PFSK-1 (cell line): ENCODE measurements at regions not wholly inside any gene's neighbourhood (a gene's known extent, or its start where the extent isn't known, plus 50 kb on each side); places are given as distances from the start of the nearest gene placed in this dataset.

Experiments
- FOXP2 ChIP-seq: optimal IDR thresholded peaks from 2 replicates; pipeline ENCODE3; 2011; ENCODE audit warnings: borderline replicate concordance, control low read depth, inconsistent platforms; ENCODE audit not compliant: insufficient read depth; ENCODE audit errors: extremely low read length, extremely low read depth
- POLR2AphosphoS5 ChIP-seq: IDR thresholded peaks from 2 replicates; pipeline ENCODE4 v1.6.1; 2012; ENCODE audit warnings: low read depth, mild to moderate bottlenecking, control low read depth, low read length, moderate library complexity
- SIN3A ChIP-seq: IDR thresholded peaks from 2 replicates; pipeline ENCODE4 v1.6.1; 2012; ENCODE audit warnings: mild to moderate bottlenecking, low read length, moderate library complexity, borderline replicate concordance; ENCODE audit not compliant: insufficient read depth
- TAF1 ChIP-seq: IDR thresholded peaks from 2 replicates; pipeline ENCODE4 v1.6.1; 2012; ENCODE audit warnings: low read length, control low read depth, borderline replicate concordance; ENCODE audit not compliant: insufficient read depth
- TF ChIP-seq, protein P1 (sequence below), 2 experiments: IDR thresholded peaks; 2 replicates each; pipeline versions ENCODE4 v1.6.1 to v1.8.0; 2011 to 2012; ENCODE audit warnings: low read depth in 2 of 2, low read length in 2 of 2, control low read depth in 1 of 2, inconsistent platforms in 1 of 2, mild to moderate bottlenecking in 1 of 2, moderate library complexity in 1 of 2; ENCODE audit not compliant: insufficient read depth in 1 of 2

DNA sequence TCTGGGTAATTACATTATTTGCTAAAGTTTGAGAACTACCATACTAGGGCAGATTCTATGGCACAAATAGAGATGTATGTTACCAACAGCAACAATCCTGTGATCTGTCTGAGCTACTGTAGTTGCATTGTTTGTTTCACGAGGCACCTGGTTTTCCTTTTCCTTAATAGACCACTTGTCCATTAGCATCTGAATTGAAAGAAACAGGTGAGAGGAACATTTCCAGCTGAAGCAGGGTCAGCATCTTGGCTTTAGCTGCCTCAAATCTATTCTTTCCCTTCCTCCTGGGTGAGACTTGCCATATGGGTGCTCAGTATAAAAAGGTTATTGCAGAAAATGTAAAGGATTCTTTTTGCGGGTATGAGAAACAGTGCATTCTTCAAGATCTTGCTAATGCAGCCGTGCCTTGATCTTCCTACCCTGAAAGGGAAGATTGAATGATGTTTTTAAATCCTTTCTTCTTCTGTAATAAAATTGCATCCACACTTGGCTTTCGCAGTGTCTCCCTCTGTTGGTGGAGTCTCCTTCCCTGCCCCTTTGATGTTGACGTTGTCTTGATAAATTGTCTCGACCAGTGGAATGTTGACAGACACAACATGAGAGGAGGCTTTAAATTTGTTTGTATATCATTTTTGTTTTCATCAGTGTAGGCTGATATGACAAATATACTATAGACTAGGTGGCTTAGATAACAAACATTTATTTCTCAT, 118.0 kb upstream of the BRINP1 start:
- TF ChIP-seq POLR2AphosphoS5 = no peak
- no peak for TF ChIP-seq FOXP2
- TF ChIP-seq TAF1 = no peak
- TF ChIP-seq, protein P1, sequence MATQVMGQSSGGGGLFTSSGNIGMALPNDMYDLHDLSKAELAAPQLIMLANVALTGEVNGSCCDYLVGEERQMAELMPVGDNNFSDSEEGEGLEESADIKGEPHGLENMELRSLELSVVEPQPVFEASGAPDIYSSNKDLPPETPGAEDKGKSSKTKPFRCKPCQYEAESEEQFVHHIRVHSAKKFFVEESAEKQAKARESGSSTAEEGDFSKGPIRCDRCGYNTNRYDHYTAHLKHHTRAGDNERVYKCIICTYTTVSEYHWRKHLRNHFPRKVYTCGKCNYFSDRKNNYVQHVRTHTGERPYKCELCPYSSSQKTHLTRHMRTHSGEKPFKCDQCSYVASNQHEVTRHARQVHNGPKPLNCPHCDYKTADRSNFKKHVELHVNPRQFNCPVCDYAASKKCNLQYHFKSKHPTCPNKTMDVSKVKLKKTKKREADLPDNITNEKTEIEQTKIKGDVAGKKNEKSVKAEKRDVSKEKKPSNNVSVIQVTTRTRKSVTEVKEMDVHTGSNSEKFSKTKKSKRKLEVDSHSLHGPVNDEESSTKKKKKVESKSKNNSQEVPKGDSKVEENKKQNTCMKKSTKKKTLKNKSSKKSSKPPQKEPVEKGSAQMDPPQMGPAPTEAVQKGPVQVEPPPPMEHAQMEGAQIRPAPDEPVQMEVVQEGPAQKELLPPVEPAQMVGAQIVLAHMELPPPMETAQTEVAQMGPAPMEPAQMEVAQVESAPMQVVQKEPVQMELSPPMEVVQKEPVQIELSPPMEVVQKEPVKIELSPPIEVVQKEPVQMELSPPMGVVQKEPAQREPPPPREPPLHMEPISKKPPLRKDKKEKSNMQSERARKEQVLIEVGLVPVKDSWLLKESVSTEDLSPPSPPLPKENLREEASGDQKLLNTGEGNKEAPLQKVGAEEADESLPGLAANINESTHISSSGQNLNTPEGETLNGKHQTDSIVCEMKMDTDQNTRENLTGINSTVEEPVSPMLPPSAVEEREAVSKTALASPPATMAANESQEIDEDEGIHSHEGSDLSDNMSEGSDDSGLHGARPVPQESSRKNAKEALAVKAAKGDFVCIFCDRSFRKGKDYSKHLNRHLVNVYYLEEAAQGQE (IDR thresholded peaks at IDR 0.05; ENCODE audit: insufficient read depth in 1 of 2, low read depth in 2 of 2, low read length in 2 of 2) = no peak
- no peak for TF ChIP-seq SIN3A

DNA sequence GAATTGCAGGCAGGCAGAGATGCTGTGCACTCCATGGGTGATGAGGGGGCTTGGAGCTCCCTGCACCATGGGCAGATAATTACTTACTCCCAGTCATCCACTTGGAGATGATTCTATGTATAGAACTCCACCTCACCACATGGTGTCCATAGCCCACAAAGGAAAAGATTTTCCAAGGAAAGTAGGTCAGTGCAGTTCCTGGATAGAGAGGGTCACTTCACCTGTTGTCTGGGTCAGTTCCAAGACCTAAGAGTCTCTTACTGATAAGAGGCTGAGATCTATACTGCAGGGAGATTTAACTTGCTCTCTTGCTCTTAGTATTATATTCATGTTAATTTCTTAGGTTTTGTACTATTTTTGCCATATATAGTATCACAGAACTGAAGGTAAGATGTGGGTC, 113.9 kb upstream of the BRINP1 start:
- no peak for TF ChIP-seq TAF1
- TF ChIP-seq SIN3A = no peak
- TF ChIP-seq, protein P1 (IDR thresholded peaks at IDR 0.05; ENCODE audit: insufficient read depth in 1 of 2, low read depth in 2 of 2, low read length in 2 of 2) = no peak
- TF ChIP-seq FOXP2 = no peak
- TF ChIP-seq POLR2AphosphoS5 = no peak

DNA sequence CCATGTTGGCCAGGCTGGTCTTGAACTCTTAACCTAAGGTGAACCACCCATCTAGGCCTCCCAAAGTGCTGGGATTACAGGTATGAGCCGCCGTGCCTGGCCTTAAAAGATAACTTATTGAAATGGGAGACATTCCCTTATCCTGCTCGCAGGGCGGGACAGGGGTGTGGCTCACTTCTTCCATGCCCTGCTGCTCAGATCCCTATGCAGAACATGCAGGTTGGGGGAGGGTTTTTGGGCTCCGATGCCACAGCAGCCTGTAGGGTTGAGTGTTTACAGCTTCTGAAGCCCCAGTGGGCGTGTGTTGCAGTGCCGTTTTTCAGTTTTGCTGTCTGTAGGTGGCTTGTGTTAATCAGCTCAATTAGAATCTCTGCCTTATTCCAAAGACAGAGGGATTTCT, 108.0 kb upstream of the BRINP1 start:
- TF ChIP-seq SIN3A (no peak), POLR2AphosphoS5 (no peak), FOXP2 (no peak), TAF1 (no peak)
- TF ChIP-seq, protein P1 (IDR thresholded peaks at IDR 0.05; ENCODE audit: insufficient read depth in 1 of 2, low read depth in 2 of 2, low read length in 2 of 2) = no peak

DNA sequence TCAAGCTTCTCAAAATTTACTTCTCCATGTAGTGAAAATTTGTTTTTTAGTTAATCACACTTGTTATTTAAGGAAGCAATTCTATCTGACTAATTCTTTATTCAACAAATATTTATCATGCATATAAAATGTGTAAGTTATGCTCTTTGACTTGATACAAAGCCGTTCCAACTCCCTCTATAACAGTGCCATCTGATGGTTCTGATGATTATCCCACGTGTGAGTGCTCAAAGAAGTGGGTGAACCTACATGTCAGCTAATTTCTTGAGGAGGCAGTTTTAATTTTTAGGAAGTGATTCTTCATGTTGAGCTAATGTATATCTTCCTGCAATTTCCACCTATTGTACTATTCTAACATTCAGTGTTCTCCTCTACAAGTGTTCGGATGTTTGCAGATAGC, 88.8 kb upstream of the BRINP1 start:
- TF ChIP-seq, protein P1 (IDR thresholded peaks at IDR 0.05; ENCODE audit: insufficient read depth in 1 of 2, low read depth in 2 of 2, low read length in 2 of 2) = no peak
- TF ChIP-seq POLR2AphosphoS5 (no peak), TAF1 (no peak), FOXP2 (no peak), SIN3A (no peak)

DNA sequence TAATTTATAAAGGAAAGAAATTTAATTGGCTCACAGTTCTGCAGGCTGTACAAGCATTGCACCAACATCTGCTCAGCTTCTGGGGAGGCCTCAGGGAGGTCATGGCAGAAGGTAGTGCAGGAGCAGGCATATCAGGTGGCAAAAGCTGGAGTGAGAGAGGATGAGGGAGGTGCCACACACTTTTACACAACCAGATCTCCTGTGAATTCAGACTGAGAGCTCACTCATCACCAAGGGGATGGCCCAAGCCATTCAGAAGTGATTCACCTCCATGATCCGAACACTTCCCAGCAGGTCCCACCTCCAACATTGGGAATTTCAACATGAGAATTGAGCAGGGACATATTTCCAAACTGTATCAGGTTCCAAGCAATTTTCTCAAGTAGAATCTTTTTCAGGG, 84.7 kb upstream of the BRINP1 start:
- TF ChIP-seq FOXP2 (no peak), SIN3A (no peak), TAF1 (no peak), POLR2AphosphoS5 (no peak)
- TF ChIP-seq, protein P1 (IDR thresholded peaks at IDR 0.05; ENCODE audit: insufficient read depth in 1 of 2, low read depth in 2 of 2, low read length in 2 of 2) = no peak
